KBM-7 (cell line): ENCODE measurements at regions not wholly inside any gene's neighbourhood (a gene's known extent, or its start where the extent isn't known, plus 50 kb on each side); places are given as distances from the start of the nearest gene placed in this dataset.
"Not testable (repeated sequence)": the region's sequence is repeated elsewhere in the genome, so short reads cannot be mapped to it uniquely, and the experiment has no call there.

Experiments
- DNase-seq: peaks from one replicate; pipeline ENCODE4 v3.0.0-alpha.2; 2015
- in situ Hi-C: fragments of 300-500 bp; cut with MboI; formaldehyde crosslinking; loops from 2 replicates; pipeline ENCODE4 v1.14.3; 2020; ENCODE audit warnings: low sequenced_read_pairs, low pct_unique_long_range_greater_than_20kb, mixed read lengths

DNA sequence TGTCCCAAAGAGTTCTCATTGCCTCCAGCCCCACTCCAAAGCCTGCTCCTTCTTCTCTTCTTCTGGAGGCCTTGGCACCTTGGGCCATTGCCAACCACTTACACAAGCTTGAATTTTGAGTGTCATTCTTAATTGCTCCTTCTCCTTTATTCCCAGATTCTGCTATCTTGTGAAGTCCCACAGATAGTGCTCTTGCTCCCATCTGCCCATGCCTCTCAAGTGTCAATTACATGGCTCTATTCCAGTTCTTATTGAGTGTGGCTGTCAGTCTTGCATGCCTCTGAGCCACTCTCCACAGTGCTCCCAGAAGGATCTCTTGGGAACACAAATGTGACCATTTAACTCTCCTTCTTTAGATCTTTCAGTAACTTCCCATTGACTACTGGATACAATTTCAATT lies 117.3 kb upstream of the SFRP2 start:
- DNase-seq: no peak
- in situ Hi-C loops: no loop called here

DNA sequence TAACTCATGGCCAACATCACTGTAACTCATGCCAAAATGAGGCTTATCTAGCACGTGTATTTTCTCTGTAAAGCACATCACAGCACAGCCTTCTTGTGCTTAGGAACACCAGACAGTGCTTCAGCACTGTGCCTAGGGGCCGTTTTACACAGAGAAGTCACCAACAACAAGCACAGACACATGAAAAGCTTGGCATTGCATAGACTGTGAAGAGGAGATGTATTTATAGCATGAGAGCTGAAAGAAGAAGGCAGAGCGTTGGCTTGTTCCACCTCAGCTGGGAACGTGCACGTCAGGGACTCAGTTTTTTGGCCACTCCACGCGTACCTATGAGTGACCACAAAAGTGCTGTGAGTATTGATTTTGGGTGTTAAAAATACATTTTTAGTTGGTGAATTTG lies 116.3 kb upstream of the SFRP2 start:
- in situ Hi-C loops: no loop called here
- DNase-seq: no peak

DNA sequence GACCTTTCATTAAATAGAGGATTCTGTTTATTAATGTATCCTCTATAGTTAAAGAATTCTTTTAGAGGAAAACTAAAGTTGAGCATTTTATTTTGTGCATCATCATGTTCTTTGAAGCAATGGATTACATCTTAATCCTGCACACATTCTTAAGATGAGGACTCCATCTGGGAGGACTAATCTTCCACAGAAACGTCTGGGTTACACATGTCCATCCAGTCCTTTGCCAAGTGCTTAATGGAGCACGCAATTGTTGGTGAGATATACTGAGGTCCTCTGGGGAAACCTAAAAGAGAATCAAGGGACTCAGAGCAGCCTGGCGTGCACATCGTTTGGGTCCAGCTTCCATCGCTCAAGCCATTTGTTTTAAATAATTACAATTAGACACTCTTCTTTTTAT lies 115.1 kb upstream of the SFRP2 start:
- DNase-seq: no peak
- in situ Hi-C loops: no loop called here

DNA sequence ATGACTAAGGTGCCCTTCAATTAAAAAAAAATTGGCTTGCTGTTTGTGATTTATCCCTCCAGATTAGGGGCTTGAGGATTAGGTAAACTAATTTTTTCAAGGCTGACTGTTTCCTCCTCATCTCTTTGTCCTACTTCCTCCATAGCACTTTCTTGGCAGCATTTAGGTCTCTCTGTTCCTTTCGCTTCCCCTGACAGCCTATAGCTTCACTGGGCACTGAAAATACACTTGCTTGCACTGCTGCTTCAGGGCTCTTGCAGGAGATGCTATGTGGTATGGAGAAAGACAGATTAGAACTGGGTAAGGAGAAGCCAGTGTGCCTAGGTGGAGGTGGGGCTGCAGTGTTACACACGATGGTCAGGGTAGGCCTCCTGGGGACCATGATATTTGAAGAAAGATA lies 112.3 kb upstream of the SFRP2 start:
- in situ Hi-C loops: no loop called here
- DNase-seq: no peak

DNA sequence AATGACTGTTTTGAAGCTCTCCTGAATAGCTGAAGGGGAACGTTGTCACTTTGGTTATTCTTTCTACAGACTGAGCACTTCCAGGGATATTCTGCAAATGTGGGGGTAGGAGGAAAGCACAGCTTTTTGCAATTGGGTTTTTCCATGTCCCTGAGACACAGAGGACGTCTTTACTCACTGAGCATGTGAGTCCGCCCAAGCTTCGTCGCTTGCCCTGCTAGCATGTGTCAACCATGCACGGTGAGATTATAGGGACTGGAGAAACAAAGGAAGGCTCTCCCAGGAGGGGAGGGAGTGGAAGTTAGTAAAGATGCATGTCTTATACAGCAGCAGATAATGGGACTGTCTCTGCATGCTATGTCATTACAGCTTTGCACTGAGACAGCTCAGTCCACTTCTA lies 111.5 kb upstream of the SFRP2 start:
- DNase-seq: no peak
- in situ Hi-C loops: no loop called here

DNA sequence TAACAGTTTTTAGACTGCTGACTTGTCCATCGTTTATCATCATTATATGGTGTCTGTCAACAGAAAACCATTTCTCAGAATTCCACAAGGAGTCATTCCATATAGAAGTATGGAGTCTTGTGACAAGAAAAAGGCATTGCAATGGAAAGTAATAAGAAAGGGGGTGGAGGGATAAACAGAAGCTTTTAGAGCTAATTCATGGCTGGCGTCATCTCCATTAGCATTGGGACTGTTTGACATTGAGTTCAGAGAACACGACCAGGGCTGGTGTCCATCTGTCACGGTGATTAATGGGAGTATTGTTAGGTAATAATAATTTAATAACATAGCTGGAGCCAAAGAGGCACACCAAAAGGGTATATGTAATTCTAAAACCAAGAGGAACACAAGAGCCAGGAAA lies 101.9 kb upstream of the SFRP2 start:
- DNase-seq: no peak
- in situ Hi-C loops: no loop called here

DNA sequence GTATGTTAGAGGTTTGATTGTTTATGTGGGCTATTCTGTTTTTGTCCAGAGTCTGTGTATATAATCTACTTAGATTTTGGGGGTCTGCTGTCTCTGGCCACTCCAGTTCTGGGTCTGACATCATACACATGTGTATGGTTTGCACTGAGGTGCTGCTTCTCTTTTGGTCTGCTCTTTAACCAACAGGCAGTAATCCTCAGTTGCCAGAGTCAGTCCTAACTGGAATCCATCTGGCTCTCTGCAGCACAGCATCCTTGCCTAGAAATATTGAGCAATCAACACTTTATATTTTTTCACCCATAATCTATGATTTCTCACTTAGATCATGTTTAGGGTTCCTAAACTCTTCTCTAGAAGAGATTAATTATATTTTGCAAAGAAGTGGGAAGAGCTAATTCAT lies 98.3 kb upstream of the SFRP2 start:
- in situ Hi-C loops: no loop called here
- no peak for DNase-seq

DNA sequence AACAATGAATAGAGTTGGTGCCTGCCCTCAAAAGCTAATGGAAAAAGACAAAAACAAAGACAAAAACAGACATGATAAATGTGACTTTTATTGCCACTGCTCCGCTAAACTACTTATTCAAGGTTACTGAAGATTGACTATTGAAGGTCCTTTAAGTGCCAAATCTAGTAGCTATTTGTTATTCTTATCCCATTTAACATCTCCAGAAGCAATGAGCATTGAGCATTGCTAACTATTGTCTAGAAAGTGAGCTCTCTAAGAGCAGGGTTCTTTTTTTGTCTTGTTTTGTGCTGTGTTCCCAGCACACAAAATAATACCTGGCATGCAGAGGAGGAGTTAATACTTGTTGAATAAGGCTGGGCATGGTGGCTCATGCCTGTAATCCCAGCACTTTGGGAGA lies 95.4 kb upstream of the SFRP2 start:
- in situ Hi-C loops: no loop called here
- DNase-seq: no peak

DNA sequence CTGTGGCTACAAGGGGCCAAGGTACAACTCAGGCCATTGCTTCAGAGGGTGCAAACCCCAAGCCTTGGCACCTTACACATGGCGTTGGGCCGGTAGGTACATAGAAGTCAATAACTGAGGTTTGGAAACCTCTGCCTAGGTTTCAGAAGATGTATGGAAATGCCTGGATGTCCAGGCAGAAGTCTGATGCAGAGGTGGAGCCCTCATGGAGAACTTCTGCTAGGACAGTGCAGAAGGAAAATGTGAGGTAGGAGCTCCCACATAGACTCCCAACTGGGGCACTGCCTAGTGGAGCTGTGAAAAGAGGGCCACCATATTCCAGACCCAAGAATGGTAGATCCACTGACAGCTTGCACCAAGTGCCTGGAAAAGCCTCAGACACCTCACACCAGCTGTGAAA lies 92.1 kb upstream of the SFRP2 start:
- no peak for DNase-seq
- in situ Hi-C loops: no loop called here

DNA sequence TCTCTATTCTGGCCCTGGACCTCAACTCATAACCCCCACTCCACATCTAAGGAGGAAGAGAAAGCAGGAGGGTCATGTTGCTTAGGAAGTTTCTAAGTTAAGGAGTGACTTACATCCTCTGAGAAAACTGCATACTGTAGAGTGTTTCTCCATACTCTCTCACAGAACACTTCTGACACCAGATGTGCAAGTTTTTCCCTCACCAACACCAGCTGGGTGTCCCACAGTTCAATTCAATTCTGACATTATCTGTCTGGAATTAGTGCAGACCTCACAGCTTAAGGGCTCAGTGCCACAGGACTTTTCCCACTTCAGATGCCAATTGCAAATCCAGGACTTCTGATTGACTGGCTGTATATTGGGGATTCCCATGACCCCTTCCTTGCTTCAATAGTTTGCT lies 89.0 kb upstream of the SFRP2 start:
- no peak for DNase-seq
- in situ Hi-C loops: no loop called here

DNA sequence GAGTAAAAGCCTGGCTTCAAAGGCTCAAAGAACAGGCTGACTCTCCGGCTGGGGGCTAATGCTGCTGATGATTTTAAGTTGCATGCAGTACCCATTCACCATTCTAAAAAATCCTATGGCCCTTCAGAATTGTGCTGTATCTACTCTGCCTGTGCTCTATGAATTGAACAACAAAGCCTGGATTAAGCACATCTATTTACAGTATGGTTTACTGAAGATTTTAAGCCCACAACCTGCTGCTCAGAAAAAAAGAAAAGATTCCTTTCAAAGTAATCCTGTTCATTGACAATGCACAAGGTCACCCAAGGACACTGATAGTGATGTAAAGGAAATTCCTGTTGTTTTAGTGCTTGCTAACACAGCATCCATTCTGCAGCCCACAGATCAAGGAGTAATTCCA lies 84.9 kb upstream of the SFRP2 start:
- no peak for DNase-seq
- in situ Hi-C loops: no loop called here

DNA sequence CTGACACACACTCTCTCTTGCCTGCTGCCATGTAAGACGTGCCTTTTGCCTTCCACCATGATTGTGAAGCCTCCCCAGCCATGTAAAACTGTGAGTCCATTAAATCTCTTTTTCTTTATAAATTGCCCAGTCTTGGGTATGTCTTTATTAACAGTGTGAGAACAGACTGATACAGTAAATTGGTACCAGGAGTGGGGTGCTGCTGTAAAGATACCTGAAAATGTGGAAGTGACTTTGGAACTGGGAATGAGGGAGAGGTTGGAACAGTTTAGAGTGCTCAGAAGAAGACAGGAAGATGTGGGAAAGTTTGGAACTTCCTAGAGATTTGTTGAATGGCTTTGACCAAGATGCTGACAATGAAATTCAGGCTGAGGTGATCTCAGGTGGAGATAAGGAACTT lies 77.9 kb upstream of the SFRP2 start:
- DNase-seq, in situ Hi-C loops: not testable (repeated sequence)

DNA sequence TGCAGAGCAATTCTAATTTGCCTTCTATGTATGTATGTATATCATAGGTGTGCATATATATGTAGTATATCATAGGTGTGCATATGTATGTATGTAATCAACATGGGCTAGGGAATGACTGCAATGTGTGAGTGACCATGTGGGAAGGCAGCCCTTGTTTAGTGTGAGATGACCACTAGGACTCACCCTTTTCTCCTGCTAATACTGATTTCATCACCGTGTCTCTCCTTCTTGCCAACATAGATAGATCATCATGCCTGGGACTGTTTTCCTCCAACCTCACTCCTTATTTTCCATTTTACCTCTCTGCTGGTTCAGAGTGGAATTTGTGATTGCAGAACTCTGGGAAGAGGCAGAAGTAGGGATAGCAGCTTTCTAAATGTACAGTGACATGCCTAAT lies 63.6 kb upstream of the SFRP2 start:
- in situ Hi-C loops: no loop called here
- no peak for DNase-seq

DNA sequence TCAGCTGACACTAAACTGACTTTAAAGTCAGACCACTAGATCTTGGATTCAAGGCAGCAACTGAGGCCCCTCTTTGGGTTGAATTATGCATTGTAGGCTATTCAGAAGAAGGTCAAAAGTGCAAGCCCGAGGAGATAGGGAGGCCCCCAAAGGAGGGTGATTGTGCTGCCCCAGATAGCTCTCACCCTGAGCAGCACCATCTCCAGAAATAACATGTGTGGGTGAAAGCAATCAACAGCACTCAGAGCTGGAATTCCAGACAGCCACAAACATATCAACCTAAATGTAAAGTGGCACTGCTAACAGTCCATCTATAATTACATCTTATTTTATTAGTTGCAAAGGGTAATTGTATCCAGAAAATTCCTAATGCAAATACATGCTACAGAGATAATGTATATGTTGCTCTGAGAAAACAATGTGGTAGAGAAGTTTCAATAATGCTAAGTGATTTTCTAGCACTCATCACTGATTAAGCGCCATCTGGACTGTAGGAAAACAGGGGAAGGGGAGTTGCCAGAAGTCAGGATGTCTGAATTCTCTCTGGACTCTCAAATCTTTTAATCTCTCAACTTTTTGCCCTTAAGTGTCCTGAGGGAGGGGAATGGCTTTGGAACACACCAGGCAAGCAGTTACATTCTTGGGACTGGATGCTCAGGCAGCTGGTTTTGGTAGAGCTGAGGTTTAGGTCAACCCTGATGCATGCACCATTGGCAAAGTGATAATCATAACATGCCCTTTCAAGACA lies 61.8 kb upstream of the SFRP2 start:
- in situ Hi-C loops: no loop called here
- DNase-seq: no peak

DNA sequence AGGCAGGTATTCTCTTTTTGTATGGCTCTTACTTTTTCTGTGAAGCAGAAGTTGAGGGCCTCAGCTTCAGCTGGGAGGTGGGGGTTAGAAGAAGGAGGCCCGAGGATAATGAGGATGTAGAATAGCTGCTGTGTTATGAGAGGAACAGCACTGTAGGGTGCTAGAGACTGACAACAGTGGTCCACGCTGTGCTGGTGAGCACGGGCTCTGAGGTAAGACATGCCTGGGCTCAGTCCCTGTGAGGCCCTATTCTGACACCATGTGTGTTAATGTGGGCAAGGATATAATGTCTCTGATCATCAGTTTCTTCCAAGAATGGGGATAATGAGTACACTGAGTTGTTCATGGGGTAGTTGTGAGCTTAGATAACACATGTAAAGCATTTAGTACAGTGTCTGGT lies 55.3 kb upstream of the SFRP2 start:
- in situ Hi-C loops: no loop called here
- DNase-seq: no peak
